ENCODE measurements at regions not wholly inside any gene's neighbourhood (a gene's known extent, or its start where the extent isn't known, plus 50 kb on each side); places are given as distances from the start of the nearest gene placed in this dataset.
"Not testable (repeated sequence)": the region's sequence is repeated elsewhere in the genome, so short reads cannot be mapped to it uniquely, and the experiment has no call there.

DNA sequence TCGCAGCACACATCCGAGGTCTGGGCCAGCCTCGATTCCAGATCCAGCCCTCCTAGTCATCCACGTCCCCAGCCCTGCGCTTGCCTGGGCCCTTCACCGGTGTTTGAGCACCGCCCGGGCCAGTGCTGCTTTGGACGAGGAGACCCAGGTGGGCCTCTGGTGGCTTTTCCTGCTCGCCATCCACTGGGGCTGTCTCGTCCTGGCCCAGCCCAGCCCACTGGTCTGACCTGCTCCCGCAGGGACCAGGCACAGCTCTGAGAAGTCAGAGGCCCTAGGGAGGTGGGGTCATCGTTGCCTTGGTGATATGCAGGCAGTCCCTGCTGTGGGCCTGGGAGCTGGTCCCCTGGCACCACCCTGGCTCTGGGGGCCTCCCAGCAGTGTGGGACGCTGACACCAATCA lies 200.8 kb downstream of the USP22 start:
- H3K27ac Mint-ChIP-seq; H3K9me3 Mint-ChIP-seq; H3K4me3 Mint-ChIP-seq; H3K36me3 Mint-ChIP-seq (ENCODE audit: low read depth); H3K4me1 Mint-ChIP-seq (ENCODE audit: low read depth); DNase-seq; H3K27me3 Mint-ChIP-seq (ENCODE audit: insufficient read depth): not testable (repeated sequence)

GRCh38 chr17:20843261-20843660 lies 199.6 kb downstream of the USP22 start:
- H3K27me3 Mint-ChIP-seq (ENCODE audit: insufficient read depth); H3K4me3 Mint-ChIP-seq; H3K4me1 Mint-ChIP-seq (ENCODE audit: low read depth); H3K9me3 Mint-ChIP-seq; DNase-seq; H3K27ac Mint-ChIP-seq; H3K36me3 Mint-ChIP-seq (ENCODE audit: low read depth): not testable (repeated sequence)

- H3K9me3 Mint-ChIP-seq; H3K36me3 Mint-ChIP-seq (ENCODE audit: low read depth); H3K4me3 Mint-ChIP-seq; H3K27me3 Mint-ChIP-seq (ENCODE audit: insufficient read depth); H3K4me1 Mint-ChIP-seq (ENCODE audit: low read depth); H3K27ac Mint-ChIP-seq; DNase-seq: not testable (repeated sequence)
These were observed 198.8 kb downstream of the USP22 start for GRCh38 chr17:20843799-20844553.

- not testable (repeated sequence) for H3K9me3 Mint-ChIP-seq
- peaks cover 13% of the 10 kb centered on the region for H3K4me1 Mint-ChIP-seq (ENCODE audit: low read depth)
These were observed 193.9 kb downstream of the USP22 start for GRCh38 chr17:20848869-20849443.

GRCh38 chr17:20851591-20852238 lies 191.1 kb downstream of the USP22 start:
- H3K27ac Mint-ChIP-seq; H3K4me3 Mint-ChIP-seq; H3K36me3 Mint-ChIP-seq (ENCODE audit: low read depth); H3K27me3 Mint-ChIP-seq (ENCODE audit: insufficient read depth); H3K9me3 Mint-ChIP-seq; DNase-seq: not testable (repeated sequence)
- H3K4me1 Mint-ChIP-seq (ENCODE audit: low read depth) = peaks cover 19% of the 10 kb centered on the region

More at GRCh38 chr17:20848869-20849443, 193.9 kb downstream of the USP22 start:
- H3K36me3 Mint-ChIP-seq (ENCODE audit: low read depth); DNase-seq; H3K27ac Mint-ChIP-seq; H3K27me3 Mint-ChIP-seq (ENCODE audit: insufficient read depth); H3K4me3 Mint-ChIP-seq: not testable (repeated sequence)
- TF ChIP-seq, protein P1, sequence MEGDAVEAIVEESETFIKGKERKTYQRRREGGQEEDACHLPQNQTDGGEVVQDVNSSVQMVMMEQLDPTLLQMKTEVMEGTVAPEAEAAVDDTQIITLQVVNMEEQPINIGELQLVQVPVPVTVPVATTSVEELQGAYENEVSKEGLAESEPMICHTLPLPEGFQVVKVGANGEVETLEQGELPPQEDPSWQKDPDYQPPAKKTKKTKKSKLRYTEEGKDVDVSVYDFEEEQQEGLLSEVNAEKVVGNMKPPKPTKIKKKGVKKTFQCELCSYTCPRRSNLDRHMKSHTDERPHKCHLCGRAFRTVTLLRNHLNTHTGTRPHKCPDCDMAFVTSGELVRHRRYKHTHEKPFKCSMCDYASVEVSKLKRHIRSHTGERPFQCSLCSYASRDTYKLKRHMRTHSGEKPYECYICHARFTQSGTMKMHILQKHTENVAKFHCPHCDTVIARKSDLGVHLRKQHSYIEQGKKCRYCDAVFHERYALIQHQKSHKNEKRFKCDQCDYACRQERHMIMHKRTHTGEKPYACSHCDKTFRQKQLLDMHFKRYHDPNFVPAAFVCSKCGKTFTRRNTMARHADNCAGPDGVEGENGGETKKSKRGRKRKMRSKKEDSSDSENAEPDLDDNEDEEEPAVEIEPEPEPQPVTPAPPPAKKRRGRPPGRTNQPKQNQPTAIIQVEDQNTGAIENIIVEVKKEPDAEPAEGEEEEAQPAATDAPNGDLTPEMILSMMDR (IDR thresholded peaks at IDR 0.05) = peak; percentile 63

DNA sequence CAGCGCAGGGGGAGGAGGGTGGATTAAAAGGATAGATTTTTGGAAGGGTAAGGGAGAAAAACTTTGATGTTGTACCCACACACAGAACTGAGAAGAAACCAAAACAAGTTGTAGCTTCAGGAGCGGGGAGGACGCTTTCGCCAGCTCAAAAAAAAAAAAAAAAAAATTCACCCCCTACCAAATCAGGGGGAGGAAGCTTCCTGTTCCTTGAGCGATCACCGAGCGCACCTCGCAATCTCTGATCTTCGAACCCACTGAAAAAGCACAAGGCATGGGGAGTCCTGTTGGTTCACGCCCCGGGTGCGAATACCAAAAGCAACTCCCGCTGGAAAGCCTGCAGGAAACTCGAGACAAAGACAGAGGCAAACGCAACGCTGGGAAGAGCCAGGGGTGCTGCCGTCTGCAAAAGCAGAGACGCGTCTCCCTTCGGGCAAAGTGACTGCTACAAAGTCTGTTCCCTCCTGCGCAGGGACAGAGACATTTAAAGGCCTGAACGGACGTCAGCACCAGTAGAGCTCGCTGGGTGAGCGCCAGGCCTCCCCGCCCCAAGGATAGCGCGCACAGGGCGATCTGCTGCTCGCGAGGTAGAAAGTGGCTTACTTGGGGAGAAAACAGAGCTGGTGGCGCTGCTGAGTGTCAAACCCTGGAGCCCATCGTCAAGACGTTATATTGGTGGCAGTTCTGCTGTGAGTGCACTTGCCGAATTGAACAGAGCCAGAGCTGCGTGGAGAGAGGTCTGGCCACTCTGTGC lies 190.4 kb downstream of the USP22 start:
- peaks cover 19% of the 10 kb centered on the region for H3K4me1 Mint-ChIP-seq (ENCODE audit: low read depth)
- TF ChIP-seq, protein P1 (IDR thresholded peaks at IDR 0.05) = no peak
- H3K27ac Mint-ChIP-seq = no peak overlapping the region
- H3K4me3 Mint-ChIP-seq = peak overlapping the region; percentile 6; the same call in 1 of the 2 replicates
- no peak for DNase-seq
- H3K9me3 Mint-ChIP-seq = no peaks in the 10 kb centered on the region
- peaks cover 9% of the 10 kb centered on the region for H3K27me3 Mint-ChIP-seq (ENCODE audit: insufficient read depth)
- no peaks in the 10 kb centered on the region for H3K36me3 Mint-ChIP-seq (ENCODE audit: low read depth)

GRCh38 chr17:20852990-20853370 lies 189.8 kb downstream of the USP22 start:
- no peaks in the 10 kb centered on the region for H3K9me3 Mint-ChIP-seq
- H3K4me1 Mint-ChIP-seq (ENCODE audit: low read depth) = peaks cover 19% of the 10 kb centered on the region
- no peak overlapping the region; the same call in 1 of the 2 replicates for H3K4me3 Mint-ChIP-seq
- no peak overlapping the region for H3K27ac Mint-ChIP-seq
- TF ChIP-seq, protein P1 (IDR thresholded peaks at IDR 0.05) = no peak
- no peaks in the 10 kb centered on the region for H3K36me3 Mint-ChIP-seq (ENCODE audit: low read depth)
- peaks cover 9% of the 10 kb centered on the region for H3K27me3 Mint-ChIP-seq (ENCODE audit: insufficient read depth)
- DNase-seq = no peak

- H3K4me1 Mint-ChIP-seq (ENCODE audit: low read depth) = peaks cover 19% of the 10 kb centered on the region
- not testable (repeated sequence) for H3K27ac Mint-ChIP-seq; H3K9me3 Mint-ChIP-seq; H3K36me3 Mint-ChIP-seq (ENCODE audit: low read depth); H3K4me3 Mint-ChIP-seq
- peak; percentile 29 for DNase-seq
- H3K27me3 Mint-ChIP-seq (ENCODE audit: insufficient read depth) = peaks cover 11% of the 10 kb centered on the region
These were observed 186.8 kb downstream of the USP22 start for GRCh38 chr17:20855910-20856470.

DNA sequence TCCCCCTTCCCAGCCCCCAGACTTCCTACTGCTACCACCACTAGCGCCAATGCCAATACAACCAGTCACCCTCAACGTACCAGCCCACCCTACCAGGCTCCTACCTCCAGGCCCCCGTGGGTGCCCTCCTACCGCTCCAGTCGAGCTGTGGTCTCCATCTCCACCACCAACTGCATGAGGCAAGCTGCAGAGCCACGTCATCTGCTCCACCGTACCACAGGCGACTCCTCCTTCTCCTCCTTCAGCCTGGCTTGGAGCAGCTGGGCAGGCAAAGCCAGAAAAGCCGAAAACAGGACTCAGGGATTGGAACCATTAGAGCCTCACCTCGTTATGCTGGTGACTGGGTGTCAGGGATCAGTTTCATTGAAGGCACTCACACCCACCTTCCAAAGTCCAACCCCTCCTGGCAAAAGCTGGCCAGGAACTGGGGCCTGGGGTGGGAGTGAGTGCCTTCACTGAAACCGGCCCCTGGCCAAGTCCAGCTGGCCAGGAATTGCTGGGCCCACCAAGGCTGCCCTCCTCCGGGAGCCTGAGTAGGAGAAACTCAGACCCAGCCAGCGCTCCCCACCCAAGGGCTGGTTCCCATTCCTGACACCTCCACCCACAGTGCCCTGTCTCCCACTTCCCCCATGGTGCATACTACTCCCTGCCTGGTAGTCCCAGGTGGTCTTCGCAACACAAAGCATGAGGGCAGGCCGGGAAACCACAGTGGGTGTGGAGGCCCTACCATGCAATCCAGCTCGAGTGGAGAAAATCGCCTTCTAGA lies 176.2 kb downstream of the USP22 start:
- not testable (repeated sequence) for H3K9me3 Mint-ChIP-seq; DNase-seq; H3K36me3 Mint-ChIP-seq (ENCODE audit: low read depth); H3K4me1 Mint-ChIP-seq (ENCODE audit: low read depth); H3K4me3 Mint-ChIP-seq; H3K27ac Mint-ChIP-seq
- H3K27me3 Mint-ChIP-seq (ENCODE audit: insufficient read depth) = peaks cover 18% of the 10 kb centered on the region

Data from HFFc6 (cell line).